HepG2 (cell line): ENCODE measurements at regions not wholly inside any gene's neighbourhood (a gene's known extent, or its start where the extent isn't known, plus 50 kb on each side); places are given as distances from the start of the nearest gene placed in this dataset.

Experiments
- ATAC-seq: fragments of 200-7000 bp; cut with Tn5 transposase; 3 replicates; pipeline ENCODE4 v1.9.1; 2020; ENCODE audit warnings: mild to moderate bottlenecking, moderate library complexity
- BruUV-seq: library from RNA; stranded (reverse); fragments of 400-500 nt; replicated peaks from 2 replicates; lab custom pipeline; 2021; lab: Mats Ljungman, UMichigan
- CTCF ChIA-PET: fragments of 300-600 bp; formaldehyde crosslinking; extraction: SDS; loops from one replicate; lab custom pipeline; 2021; ENCODE audit warnings: low total read pairs, inconsistent platforms, low intra/inter-chr PET ratio; lab: Yijun Ruan, JAX
- POLR2A ChIA-PET: fragments of 350-600 bp; sonication (Branson Sonifier 250); formaldehyde crosslinking; loops from one replicate; lab custom pipeline; 2020; ENCODE audit warnings: antibody characterized with exemption, inconsistent platforms; lab: Yijun Ruan, JAX
- DNase-seq: peaks from one replicate; pipeline ENCODE4 v3.0.0-alpha.2; 2015; ENCODE audit warnings: low spot score
- FAIRE-seq: peaks from 3 replicates; lab custom pipeline; 2011; peaks lifted over from hg19 to GRCh38; lab: Jason Lieb, UNC
- H2AFZ ChIP-seq: one replicate; pipeline ENCODE4 v1.6.1; 2011; ENCODE audit warnings: low read length, inconsistent platforms
- H3K27ac ChIP-seq: fragments of 300-600 bp; 3 replicates; pipeline ENCODE4 v1.8.0; 2011; ENCODE audit warnings: mixed run types, mild to moderate bottlenecking, mixed read lengths, low read length, inconsistent platforms; ENCODE audit not compliant: insufficient read depth; ENCODE audit errors: extremely low read length
- H3K27me3 ChIP-seq, 2 experiments: fragments of 200-600 bp in 1 of 2; 2 replicates in 1 of 2; 3 replicates in 1 of 2; pipeline versions ENCODE4 v1.6.0 to v1.8.0; 2011; ENCODE audit warnings: low read length in 2 of 2, mild to moderate bottlenecking in 2 of 2, moderate library complexity in 2 of 2, inconsistent platforms in 1 of 2; ENCODE audit not compliant: insufficient read depth in 2 of 2, control insufficient read depth in 1 of 2
- H3K36me3 ChIP-seq, 2 experiments: fragments of 200-600 bp in 1 of 2; replicated peaks in 1 of 2; 2 replicates in 1 of 2; 3 replicates in 1 of 2; pipeline versions ENCODE4 v1.5.1 to v1.8.0; 2011; ENCODE audit warnings: low read length in 2 of 2, inconsistent platforms in 1 of 2; ENCODE audit not compliant: insufficient read depth in 2 of 2, control insufficient read depth in 1 of 2
- H3K4me1 ChIP-seq: 2 replicates; pipeline ENCODE4 v1.5.1; 2012; ENCODE audit warnings: low read length, inconsistent platforms; ENCODE audit not compliant: insufficient read depth
- H3K4me2 ChIP-seq: 2 replicates; pipeline ENCODE4 v1.6.0; 2011; ENCODE audit warnings: low read depth, low read length, inconsistent platforms
- H3K4me3 ChIP-seq, 3 experiments: fragments of 200-600 bp in 1 of 3; sonication (generic), shearing (Covaris generic) in 1 of 3; replicated peaks in 1 of 3; 2 replicates each; pipeline ENCODE4 v1.5.1; 2011 to 2016; ENCODE audit warnings: low read length in 3 of 3, inconsistent platforms in 2 of 3, low read depth in 2 of 3, mild to moderate bottlenecking in 2 of 3, control low read depth in 1 of 3, mixed read lengths in 1 of 3; ENCODE audit not compliant: insufficient read depth in 1 of 3
- H3K79me2 ChIP-seq: one replicate; pipeline ENCODE4 v1.6.1; 2011; ENCODE audit warnings: low read length, inconsistent platforms; ENCODE audit not compliant: insufficient read depth
- H3K9ac ChIP-seq: 2 replicates; pipeline ENCODE4 v1.6.0; 2011; ENCODE audit warnings: mild to moderate bottlenecking, low read depth, low read length, inconsistent platforms; ENCODE audit not compliant: insufficient read depth
- H3K9me3 ChIP-seq: 2 replicates; pipeline ENCODE4 v1.5.1; 2012; ENCODE audit warnings: mild to moderate bottlenecking, low read length
- H4K20me1 ChIP-seq: 2 replicates; pipeline ENCODE4 v1.6.0; 2011; ENCODE audit warnings: inconsistent platforms, mild to moderate bottlenecking, low read length, moderate library complexity; ENCODE audit not compliant: insufficient read depth
- CREM ChIP-seq, 2 experiments: sonication (generic) in 1 of 2; formaldehyde crosslinking in 1 of 2; IDR thresholded peaks; 2 replicates each; pipeline versions ENCODE4 v1.4.0 to v1.6.1; 2016 to 2020; ENCODE audit warnings: antibody characterized with exemption in 1 of 2, mild to moderate bottlenecking in 1 of 2, missing genetic modification reagents in 1 of 2
- GTF3A ChIP-seq: sonication (generic); formaldehyde crosslinking; conservative IDR thresholded peaks from 2 replicates; pipeline ENCODE4 v1.4.0; 2020; ENCODE audit warnings: mild to moderate bottlenecking, missing genetic modification reagents
- HNF4G ChIP-seq, 2 experiments: sonication (generic) in 1 of 2; formaldehyde crosslinking in 1 of 2; IDR thresholded peaks; 2 replicates each; pipeline versions ENCODE4 v1.4.0 to v1.6.1; 2011 to 2020; ENCODE audit warnings: borderline replicate concordance in 2 of 2, low read depth in 2 of 2, mild to moderate bottlenecking in 2 of 2, low read length in 1 of 2, missing genetic modification reagents in 1 of 2, moderate library complexity in 1 of 2
- JDP2 ChIP-seq: sonication (generic); formaldehyde crosslinking; IDR thresholded peaks from 2 replicates; pipeline ENCODE4 v1.8.1; 2022; ENCODE audit warnings: missing genetic modification reagents, borderline replicate concordance
- KAT7 ChIP-seq: IDR thresholded peaks from 2 replicates; pipeline ENCODE4 v1.6.1; 2018; ENCODE audit warnings: borderline replicate concordance, missing compliant biosample characterization
- LCORL ChIP-seq, 2 experiments: fragments of 450-650 bp in 1 of 2; sonication (generic) in 1 of 2; formaldehyde crosslinking in 1 of 2; IDR thresholded peaks; 2 replicates each; pipeline versions ENCODE4 v1.5.0 to v1.6.1; 2017 to 2020; ENCODE audit warnings: antibody characterized with exemption in 1 of 2, missing genetic modification reagents in 1 of 2
- SRSF4 ChIP-seq: fragments of 200-400 bp; formaldehyde crosslinking; IDR thresholded peaks from one replicate; pipeline ENCODE4 v1.6.1; 2018; ENCODE audit warnings: mild to moderate bottlenecking, low read depth, low read length, moderate library complexity; ENCODE audit not compliant: poor library complexity, severe bottlenecking
- THYN1 ChIP-seq: sonication (generic); formaldehyde crosslinking; IDR thresholded peaks from 2 replicates; pipeline ENCODE4 v1.8.1; 2023; ENCODE audit warnings: low read depth, mild to moderate bottlenecking, moderate library complexity, missing genetic modification reagents, borderline replicate concordance
- ZBTB3 ChIP-seq: sonication (generic); formaldehyde crosslinking; IDR thresholded peaks from 2 replicates; pipeline ENCODE4 v1.4.0; 2020; ENCODE audit warnings: low read depth, mild to moderate bottlenecking, moderate library complexity, missing genetic modification reagents, borderline replicate concordance
- ZBTB7A ChIP-seq: sonication (generic); formaldehyde crosslinking; IDR thresholded peaks from 2 replicates; pipeline ENCODE4 v1.8.0; 2022; ENCODE audit warnings: mild to moderate bottlenecking, missing genetic modification reagents
- ZNF18 ChIP-seq: sonication (generic); formaldehyde crosslinking; IDR thresholded peaks from 2 replicates; pipeline ENCODE4 v1.8.0; 2022; ENCODE audit warnings: mild to moderate bottlenecking, missing genetic modification reagents; ENCODE audit not compliant: insufficient replicate concordance
- ZNF382 ChIP-seq: sonication (generic); formaldehyde crosslinking; IDR thresholded peaks from 2 replicates; pipeline ENCODE4 v1.5.0; 2020; ENCODE audit warnings: missing genetic modification reagents, mild to moderate bottlenecking, borderline replicate concordance
- ZNF550 ChIP-seq: sonication (generic); formaldehyde crosslinking; IDR thresholded peaks from 2 replicates; pipeline ENCODE4 v1.4.0; 2020; ENCODE audit warnings: mild to moderate bottlenecking, missing genetic modification reagents, borderline replicate concordance
- ZNF704 ChIP-seq: sonication (generic); formaldehyde crosslinking; IDR thresholded peaks from 2 replicates; pipeline ENCODE4 v1.8.1; 2023; ENCODE audit warnings: mild to moderate bottlenecking, inconsistent platforms, moderate library complexity, missing genetic modification reagents, borderline replicate concordance
- ZNF776 ChIP-seq: sonication (generic); formaldehyde crosslinking; IDR thresholded peaks from 2 replicates; pipeline ENCODE4 v1.4.0; 2020; ENCODE audit warnings: mild to moderate bottlenecking, missing genetic modification reagents
- ZNF83 ChIP-seq: sonication (generic); formaldehyde crosslinking; IDR thresholded peaks from 2 replicates; pipeline ENCODE4 v1.4.0; 2020; ENCODE audit warnings: missing genetic modification reagents, mild to moderate bottlenecking, borderline replicate concordance
- WGBS: methylation state at CpG from one replicate; pipeline ENCODE4 v1.1.6; 2017; ENCODE audit warnings: low lambda C conversion rate; 5-methylcytosine and 5-hydroxymethylcytosine counted together
- in situ Hi-C: cut with HindIII; loops from 2 replicates; pipeline ENCODE4 v1.10.0; 2017; ENCODE audit warnings: low pct_unique_long_range_greater_than_20kb; ENCODE audit not compliant: extremely low pct_ligation_motif_present
- intact Hi-C: fragments of 100-400 bp; cut with micrococcal nuclease; formaldehyde crosslinking; loops from one replicate; pipeline ENCODE4 v1.10.0; 2022; ENCODE audit not compliant: unreplicated experiment

GRCh38 chr15:85947936-85948335 lies 131.7 kb upstream of the AGBL1 start:
- no peak overlapping the region for H3K4me2 ChIP-seq
- no peak for TF ChIP-seq LCORL (IDR thresholded peaks at IDR 0.05)
- TF ChIP-seq LCORL (CRISPR knock-in tag; IDR thresholded peaks at IDR 0.05), result no peak
- no peak for TF ChIP-seq ZNF83
- no peak for TF ChIP-seq CREM (IDR thresholded peaks at IDR 0.05)
- TF ChIP-seq CREM (CRISPR knock-in tag; IDR thresholded peaks at IDR 0.05), result no peak
- TF ChIP-seq ZNF704 (CRISPR knock-in tag), result no peak
- TF ChIP-seq THYN1 (CRISPR knock-in tag), result no peak
- TF ChIP-seq ZNF776 (CRISPR knock-in tag), result no peak
- TF ChIP-seq KAT7 (CRISPR knock-in tag), result no peak
- TF ChIP-seq ZNF18 (CRISPR knock-in tag), result no peak
- TF ChIP-seq SRSF4, result no peak
- TF ChIP-seq ZBTB3, result no peak
- TF ChIP-seq HNF4G (IDR thresholded peaks at IDR 0.05; ENCODE audit: borderline replicate concordance, low read depth, low read length), result no peak
- TF ChIP-seq HNF4G (CRISPR knock-in tag; IDR thresholded peaks at IDR 0.05; ENCODE audit: borderline replicate concordance, low read depth), result no peak
- TF ChIP-seq GTF3A (CRISPR knock-in tag), result no peak
- no peak for TF ChIP-seq ZNF382
- TF ChIP-seq ZNF550 (CRISPR knock-in tag), result no peak
- no peak for TF ChIP-seq JDP2 (CRISPR knock-in tag)
- TF ChIP-seq ZBTB7A, result no peak
- in situ Hi-C loops, result no loop called here
- POLR2A ChIA-PET, result no interaction called here
- DNase-seq (no peak), FAIRE-seq (no peak), ATAC-seq (no peak)
- H3K4me3 ChIP-seq, result no peak overlapping the region
- no peaks in the 10 kb centered on the region for H3K9me3 ChIP-seq
- H3K9ac ChIP-seq, result no peak overlapping the region
- H3K36me3 ChIP-seq, result no peaks in the 10 kb centered on the region
- H3K4me1 ChIP-seq, result no peaks in the 10 kb centered on the region
- H3K27me3 ChIP-seq, result no peaks in the 10 kb centered on the region
- H2AFZ ChIP-seq, result no peak overlapping the region
- intact Hi-C loops, result no loop called here
- BruUV-seq, result no TSS peak
- no peak overlapping the region for H3K27ac ChIP-seq
- WGBS, result 18% methylated on average over 4 of the region's 7 CpGs
- no peaks in the 10 kb centered on the region for H4K20me1 ChIP-seq
- H3K79me2 ChIP-seq, result no peaks in the 10 kb centered on the region
- CTCF ChIA-PET, result no interaction called here
